ENCODE measurements at regions not wholly inside any gene's neighbourhood (a gene's known extent, or its start where the extent isn't known, plus 50 kb on each side); places are given as distances from the start of the nearest gene placed in this dataset.
"Not testable (repeated sequence)": the region's sequence is repeated elsewhere in the genome, so short reads cannot be mapped to it uniquely, and the experiment has no call there.

DNA sequence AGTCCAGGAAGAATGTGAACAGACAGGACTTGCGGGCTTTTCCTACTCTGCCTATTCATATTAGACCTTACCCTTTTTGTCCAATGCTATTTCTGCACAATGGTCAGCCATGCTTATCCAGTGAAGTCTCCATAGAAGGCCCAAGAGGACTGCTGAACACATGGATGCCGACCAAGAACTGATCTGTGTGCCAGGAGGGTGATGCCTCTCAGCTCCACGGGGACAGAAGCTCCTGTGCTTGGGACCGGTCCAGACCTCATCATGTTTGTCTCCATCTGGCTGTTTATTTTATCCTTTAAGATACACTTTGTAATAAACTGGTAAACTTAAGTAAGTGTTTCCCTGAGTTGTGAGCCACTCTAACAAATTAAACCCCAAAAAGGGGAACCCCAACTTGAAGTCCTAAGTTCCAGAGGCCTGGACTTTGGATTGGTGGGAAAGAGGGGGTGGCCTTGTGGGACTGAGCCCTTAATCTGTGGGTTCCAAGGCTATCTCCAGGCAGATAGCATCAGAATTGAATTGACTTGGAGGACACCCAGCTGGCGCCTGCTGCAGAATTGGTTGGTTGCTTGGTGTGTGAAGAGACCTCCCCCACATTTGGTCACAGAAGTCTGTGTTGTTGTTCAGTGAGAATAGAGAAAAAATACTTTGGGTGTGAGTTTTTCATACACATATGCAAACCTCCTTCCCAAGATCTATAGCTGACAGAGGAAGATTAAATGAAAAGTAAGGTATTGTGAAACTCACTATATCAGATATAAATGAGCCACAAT, 57.9 kb upstream of the ANKH start:
- H3K27ac ChIP-seq (ENCODE audit: low read length): no peak overlapping the region
- H3K27me3 ChIP-seq (ENCODE audit: low read length): no peaks in the 10 kb centered on the region
- no peaks in the 10 kb centered on the region for H3K36me3 ChIP-seq (ENCODE audit: low read depth, low read length)
- TF ChIP-seq, protein P1, sequence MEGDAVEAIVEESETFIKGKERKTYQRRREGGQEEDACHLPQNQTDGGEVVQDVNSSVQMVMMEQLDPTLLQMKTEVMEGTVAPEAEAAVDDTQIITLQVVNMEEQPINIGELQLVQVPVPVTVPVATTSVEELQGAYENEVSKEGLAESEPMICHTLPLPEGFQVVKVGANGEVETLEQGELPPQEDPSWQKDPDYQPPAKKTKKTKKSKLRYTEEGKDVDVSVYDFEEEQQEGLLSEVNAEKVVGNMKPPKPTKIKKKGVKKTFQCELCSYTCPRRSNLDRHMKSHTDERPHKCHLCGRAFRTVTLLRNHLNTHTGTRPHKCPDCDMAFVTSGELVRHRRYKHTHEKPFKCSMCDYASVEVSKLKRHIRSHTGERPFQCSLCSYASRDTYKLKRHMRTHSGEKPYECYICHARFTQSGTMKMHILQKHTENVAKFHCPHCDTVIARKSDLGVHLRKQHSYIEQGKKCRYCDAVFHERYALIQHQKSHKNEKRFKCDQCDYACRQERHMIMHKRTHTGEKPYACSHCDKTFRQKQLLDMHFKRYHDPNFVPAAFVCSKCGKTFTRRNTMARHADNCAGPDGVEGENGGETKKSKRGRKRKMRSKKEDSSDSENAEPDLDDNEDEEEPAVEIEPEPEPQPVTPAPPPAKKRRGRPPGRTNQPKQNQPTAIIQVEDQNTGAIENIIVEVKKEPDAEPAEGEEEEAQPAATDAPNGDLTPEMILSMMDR (conservative IDR thresholded peaks at IDR 0.05; ENCODE audit: low read depth, low read length): no peak
- TF ChIP-seq EZH2 (IDR thresholded peaks at IDR 0.05; ENCODE audit: low read length, unreplicated experiment) (no peak), EZH2phosphoT487 (IDR thresholded peaks at IDR 0.05; ENCODE audit: borderline replicate concordance, low read length) (no peak)
- no peaks in the 10 kb centered on the region for H4K20me1 ChIP-seq (ENCODE audit: low read length)
- POLR2A ChIA-PET (ENCODE audit: unreplicated experiment): no interaction called here
- no peak overlapping the region for H3K9ac ChIP-seq (ENCODE audit: low read length)
- no peak for ATAC-seq
- CTCF ChIA-PET: no interaction called here
- BruUV-seq (replicated peaks): no TSS peak
- H3K9me3 ChIP-seq (ENCODE audit: low read length): no peaks in the 10 kb centered on the region
- no peaks in the 10 kb centered on the region for H3F3A ChIP-seq (ENCODE audit: low read length, unreplicated experiment)
- DNase-seq: no peak
- H3K9me2 ChIP-seq (replicated peaks; ENCODE audit: low read length): no peaks in the 10 kb centered on the region
- H3K79me2 ChIP-seq (ENCODE audit: low read length): no peaks in the 10 kb centered on the region
- no peak overlapping the region for H3K4me3 ChIP-seq (ENCODE audit: low read length)
- H2AFZ ChIP-seq (ENCODE audit: low read length): no peak overlapping the region
- intact Hi-C loops (cut with micrococcal nuclease): no loop called here
- no peak overlapping the region for H3K4me2 ChIP-seq (ENCODE audit: low read length)
- peaks cover 21% of the 10 kb centered on the region for H3K4me1 ChIP-seq (ENCODE audit: insufficient read depth, low read length)

DNA sequence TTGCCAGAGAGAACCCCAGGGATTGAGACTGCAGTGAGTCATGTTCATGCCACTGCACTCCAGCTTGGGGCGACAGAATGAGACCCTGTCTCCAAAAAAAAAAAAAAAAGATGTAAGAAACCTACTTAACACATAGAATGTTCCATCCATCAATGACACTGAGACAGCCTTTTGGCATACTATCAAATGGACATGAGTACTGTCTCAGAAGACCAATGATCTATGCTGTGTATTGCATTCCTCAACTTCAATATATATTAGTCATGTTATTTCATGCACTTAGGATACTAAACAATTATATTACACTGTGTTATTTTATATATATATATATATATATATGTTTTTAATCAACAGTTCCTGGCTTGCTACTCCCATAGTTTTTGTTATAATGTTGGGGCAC, 57.1 kb upstream of the ANKH start:
- ATAC-seq: no peak
- DNase-seq: peak; percentile 54
- Histone ChIP-seq H3K79me2 (ENCODE audit: low read length) (no peaks in the 10 kb centered on the region), H4K20me1 (ENCODE audit: low read length) (no peaks in the 10 kb centered on the region), H3K4me2 (ENCODE audit: low read length) (no peak overlapping the region), H3K9me2 (replicated peaks; ENCODE audit: low read length) (no peaks in the 10 kb centered on the region), H3K27ac (ENCODE audit: low read length) (no peak overlapping the region), H3F3A (ENCODE audit: low read length, unreplicated experiment) (no peaks in the 10 kb centered on the region), H3K36me3 (ENCODE audit: low read depth, low read length) (no peaks in the 10 kb centered on the region), H2AFZ (ENCODE audit: low read length) (no peak overlapping the region), H3K9me3 (ENCODE audit: low read length) (no peaks in the 10 kb centered on the region), H3K9ac (ENCODE audit: low read length) (no peak overlapping the region), H3K27me3 (ENCODE audit: low read length) (no peaks in the 10 kb centered on the region), H3K4me1 (ENCODE audit: insufficient read depth, low read length) (peaks cover 21% of the 10 kb centered on the region), H3K4me3 (ENCODE audit: low read length) (no peak overlapping the region)
- CTCF ChIA-PET: no interaction called here
- no TSS peak for BruUV-seq (replicated peaks)
- intact Hi-C loops (cut with micrococcal nuclease): no loop called here
- TF ChIP-seq, protein P1 (conservative IDR thresholded peaks at IDR 0.05; ENCODE audit: low read depth, low read length): no peak
- no peak for TF ChIP-seq EZH2phosphoT487 (IDR thresholded peaks at IDR 0.05; ENCODE audit: borderline replicate concordance, low read length)
- POLR2A ChIA-PET (ENCODE audit: unreplicated experiment): no interaction called here

- Histone ChIP-seq H3K9ac (ENCODE audit: low read length) (no peak overlapping the region; the same call in 1 of the 2 replicates), H3K9me2 (replicated peaks; ENCODE audit: low read length) (no peaks in the 10 kb centered on the region), H3K4me3 (ENCODE audit: low read length) (no peak overlapping the region), H3K27me3 (ENCODE audit: low read length) (no peaks in the 10 kb centered on the region), H3K27ac (ENCODE audit: low read length) (peak overlapping the region; percentile 62), H3K9me3 (ENCODE audit: low read length) (no peaks in the 10 kb centered on the region), H3K4me1 (ENCODE audit: insufficient read depth, low read length) (peaks cover 21% of the 10 kb centered on the region), H3F3A (ENCODE audit: low read length, unreplicated experiment) (no peaks in the 10 kb centered on the region), H2AFZ (ENCODE audit: low read length) (peak overlapping the region; percentile 8; the same call in 1 of the 2 replicates), H4K20me1 (ENCODE audit: low read length) (no peaks in the 10 kb centered on the region), H3K4me2 (ENCODE audit: low read length) (peak overlapping the region; percentile 68), H3K36me3 (ENCODE audit: low read depth, low read length) (no peaks in the 10 kb centered on the region), H3K79me2 (ENCODE audit: low read length) (no peaks in the 10 kb centered on the region)
- ChIA-PET POLR2A (ENCODE audit: unreplicated experiment) (no interaction called here), CTCF (no interaction called here)
- TF ChIP-seq EZH2phosphoT487 (IDR thresholded peaks at IDR 0.05; ENCODE audit: borderline replicate concordance, low read length): no peak
- no peak for TF ChIP-seq EZH2 (IDR thresholded peaks at IDR 0.05; ENCODE audit: low read length, unreplicated experiment)
- TF ChIP-seq, protein P1 (conservative IDR thresholded peaks at IDR 0.05; ENCODE audit: low read depth, low read length): no peak
- intact Hi-C loops (cut with micrococcal nuclease): no loop called here
- peak; percentile 49 for DNase-seq
- BruUV-seq (replicated peaks): no TSS peak
- peak; percentile 62 for ATAC-seq
Observed at GRCh38 chr5:14925326-14925725, 53.7 kb upstream of the ANKH start.

- ATAC-seq; CTCF ChIA-PET; H3K4me2 ChIP-seq (ENCODE audit: low read length); DNase-seq; H3K27ac ChIP-seq (ENCODE audit: low read length); H3K79me2 ChIP-seq (ENCODE audit: low read length); H3F3A ChIP-seq (ENCODE audit: low read length, unreplicated experiment); H4K20me1 ChIP-seq (ENCODE audit: low read length); H2AFZ ChIP-seq (ENCODE audit: low read length); H3K36me3 ChIP-seq (ENCODE audit: low read depth, low read length); H3K9me2 ChIP-seq (replicated peaks; ENCODE audit: low read length); intact Hi-C loops (cut with micrococcal nuclease); H3K4me3 ChIP-seq (ENCODE audit: low read length); H3K9ac ChIP-seq (ENCODE audit: low read length); POLR2A ChIA-PET (ENCODE audit: unreplicated experiment); H3K9me3 ChIP-seq (ENCODE audit: low read length); BruUV-seq (replicated peaks); H3K27me3 ChIP-seq (ENCODE audit: low read length): not testable (repeated sequence)
- peaks cover 24% of the 10 kb centered on the region for H3K4me1 ChIP-seq (ENCODE audit: insufficient read depth, low read length)
Observed at GRCh38 chr5:14922952-14923351, 51.4 kb upstream of the ANKH start.

All from PC-3 (cell line).